ENCODE measurements at regions not wholly inside any gene's neighbourhood (a gene's known extent, or its start where the extent isn't known, plus 50 kb on each side); places are given as distances from the start of the nearest gene placed in this dataset.

DNA sequence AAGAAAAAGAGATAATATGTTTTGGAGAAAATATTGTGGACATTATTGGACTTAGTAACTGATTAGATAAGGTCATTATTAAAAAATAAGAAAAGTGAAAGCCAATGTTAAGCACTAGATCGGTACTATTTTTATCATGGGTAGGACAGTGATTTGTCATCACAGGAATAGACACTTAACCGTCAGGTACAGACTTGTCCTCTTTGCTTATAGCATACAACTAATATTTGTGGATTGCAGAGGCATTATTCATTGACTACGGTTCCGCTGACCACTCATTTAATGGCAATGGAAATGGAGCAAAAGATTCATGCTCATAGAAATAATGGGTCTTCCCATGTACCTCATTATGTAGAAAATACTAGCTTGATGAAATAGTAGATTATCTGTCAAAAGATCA, 596.3 kb upstream of the CA10 start:
- no peak for TF ChIP-seq CTCF (IDR thresholded peaks at IDR 0.05; ENCODE audit: low read depth, low read length, poor library complexity, severe bottlenecking)
- TF ChIP-seq EZH2phosphoT487 (IDR thresholded peaks at IDR 0.05; ENCODE audit: borderline replicate concordance, low read length): no peak
